ENCODE measurements at regions not wholly inside any gene's neighbourhood (a gene's known extent, or its start where the extent isn't known, plus 50 kb on each side); places are given as distances from the start of the nearest gene placed in this dataset.

- no peaks in the 10 kb centered on the region for H3K9me2 ChIP-seq (ENCODE audit: insufficient read depth, low read length)
- TF ChIP-seq, protein P1, sequence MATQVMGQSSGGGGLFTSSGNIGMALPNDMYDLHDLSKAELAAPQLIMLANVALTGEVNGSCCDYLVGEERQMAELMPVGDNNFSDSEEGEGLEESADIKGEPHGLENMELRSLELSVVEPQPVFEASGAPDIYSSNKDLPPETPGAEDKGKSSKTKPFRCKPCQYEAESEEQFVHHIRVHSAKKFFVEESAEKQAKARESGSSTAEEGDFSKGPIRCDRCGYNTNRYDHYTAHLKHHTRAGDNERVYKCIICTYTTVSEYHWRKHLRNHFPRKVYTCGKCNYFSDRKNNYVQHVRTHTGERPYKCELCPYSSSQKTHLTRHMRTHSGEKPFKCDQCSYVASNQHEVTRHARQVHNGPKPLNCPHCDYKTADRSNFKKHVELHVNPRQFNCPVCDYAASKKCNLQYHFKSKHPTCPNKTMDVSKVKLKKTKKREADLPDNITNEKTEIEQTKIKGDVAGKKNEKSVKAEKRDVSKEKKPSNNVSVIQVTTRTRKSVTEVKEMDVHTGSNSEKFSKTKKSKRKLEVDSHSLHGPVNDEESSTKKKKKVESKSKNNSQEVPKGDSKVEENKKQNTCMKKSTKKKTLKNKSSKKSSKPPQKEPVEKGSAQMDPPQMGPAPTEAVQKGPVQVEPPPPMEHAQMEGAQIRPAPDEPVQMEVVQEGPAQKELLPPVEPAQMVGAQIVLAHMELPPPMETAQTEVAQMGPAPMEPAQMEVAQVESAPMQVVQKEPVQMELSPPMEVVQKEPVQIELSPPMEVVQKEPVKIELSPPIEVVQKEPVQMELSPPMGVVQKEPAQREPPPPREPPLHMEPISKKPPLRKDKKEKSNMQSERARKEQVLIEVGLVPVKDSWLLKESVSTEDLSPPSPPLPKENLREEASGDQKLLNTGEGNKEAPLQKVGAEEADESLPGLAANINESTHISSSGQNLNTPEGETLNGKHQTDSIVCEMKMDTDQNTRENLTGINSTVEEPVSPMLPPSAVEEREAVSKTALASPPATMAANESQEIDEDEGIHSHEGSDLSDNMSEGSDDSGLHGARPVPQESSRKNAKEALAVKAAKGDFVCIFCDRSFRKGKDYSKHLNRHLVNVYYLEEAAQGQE (IDR thresholded peaks at IDR 0.05; ENCODE audit: borderline replicate concordance) = no peak
- TF ChIP-seq SMC3 (conservative IDR thresholded peaks at IDR 0.05; ENCODE audit: poor library complexity) (no peak), MXI1 (conservative IDR thresholded peaks at IDR 0.05; ENCODE audit: poor library complexity, severe bottlenecking) (no peak), EP300 (conservative IDR thresholded peaks at IDR 0.05; ENCODE audit: poor library complexity, severe bottlenecking) (no peak), TAF1 (IDR thresholded peaks at IDR 0.05; ENCODE audit: low read depth) (no peak), RAD21 (conservative IDR thresholded peaks at IDR 0.05) (no peak), POLR2AphosphoS5 (IDR thresholded peaks at IDR 0.05) (no peak), EZH2 (IDR thresholded peaks at IDR 0.05; ENCODE audit: borderline replicate concordance, insufficient read depth, low read length, poor library complexity, severe bottlenecking) (no peak)
- TF ChIP-seq, protein P2, sequence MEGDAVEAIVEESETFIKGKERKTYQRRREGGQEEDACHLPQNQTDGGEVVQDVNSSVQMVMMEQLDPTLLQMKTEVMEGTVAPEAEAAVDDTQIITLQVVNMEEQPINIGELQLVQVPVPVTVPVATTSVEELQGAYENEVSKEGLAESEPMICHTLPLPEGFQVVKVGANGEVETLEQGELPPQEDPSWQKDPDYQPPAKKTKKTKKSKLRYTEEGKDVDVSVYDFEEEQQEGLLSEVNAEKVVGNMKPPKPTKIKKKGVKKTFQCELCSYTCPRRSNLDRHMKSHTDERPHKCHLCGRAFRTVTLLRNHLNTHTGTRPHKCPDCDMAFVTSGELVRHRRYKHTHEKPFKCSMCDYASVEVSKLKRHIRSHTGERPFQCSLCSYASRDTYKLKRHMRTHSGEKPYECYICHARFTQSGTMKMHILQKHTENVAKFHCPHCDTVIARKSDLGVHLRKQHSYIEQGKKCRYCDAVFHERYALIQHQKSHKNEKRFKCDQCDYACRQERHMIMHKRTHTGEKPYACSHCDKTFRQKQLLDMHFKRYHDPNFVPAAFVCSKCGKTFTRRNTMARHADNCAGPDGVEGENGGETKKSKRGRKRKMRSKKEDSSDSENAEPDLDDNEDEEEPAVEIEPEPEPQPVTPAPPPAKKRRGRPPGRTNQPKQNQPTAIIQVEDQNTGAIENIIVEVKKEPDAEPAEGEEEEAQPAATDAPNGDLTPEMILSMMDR (IDR thresholded peaks at IDR 0.05; ENCODE audit: poor library complexity, severe bottlenecking) = no peak
- H3K4me2 ChIP-seq (ENCODE audit: low read length) = no peak overlapping the region
- no peaks in the 10 kb centered on the region for H3F3A ChIP-seq (ENCODE audit: insufficient read depth, low read length, poor library complexity, severe bottlenecking)
- H3K79me2 ChIP-seq (replicated peaks; ENCODE audit: insufficient read depth, low read length) = no peaks in the 10 kb centered on the region
- no peak overlapping the region for H2AFZ ChIP-seq (ENCODE audit: low read depth, low read length)
- H3K9ac ChIP-seq (ENCODE audit: low read length) = no peak overlapping the region
- no peaks in the 10 kb centered on the region for H3K36me3 ChIP-seq (ENCODE audit: insufficient read depth, low read length)
- no peaks in the 10 kb centered on the region for H3K27me3 ChIP-seq (ENCODE audit: insufficient read depth, low read depth, low read length)
- no peak overlapping the region for H3K27ac ChIP-seq (ENCODE audit: low read length)
- H3K4me3 ChIP-seq (ENCODE audit: low read length) = no peak overlapping the region
- H4K20me1 ChIP-seq (ENCODE audit: insufficient read depth) = no peaks in the 10 kb centered on the region
- no peaks in the 10 kb centered on the region for H3K9me3 ChIP-seq (ENCODE audit: low read length)
Observed at GRCh38 chr5:136529081-136529480, 163.7 kb upstream of the TRPC7 start.

GRCh38 chr5:136528481-136529030 is 163.2 kb upstream of the TRPC7 start:
- H3F3A ChIP-seq (ENCODE audit: insufficient read depth, low read length, poor library complexity, severe bottlenecking) = no peaks in the 10 kb centered on the region
- H4K20me1 ChIP-seq (ENCODE audit: insufficient read depth) = no peaks in the 10 kb centered on the region
- H3K27ac ChIP-seq (ENCODE audit: low read length) = no peak overlapping the region
- H3K9ac ChIP-seq (ENCODE audit: low read length) = no peak overlapping the region
- H2AFZ ChIP-seq (ENCODE audit: low read depth, low read length) = no peak overlapping the region
- H3K27me3 ChIP-seq (ENCODE audit: insufficient read depth, low read depth, low read length) = no peaks in the 10 kb centered on the region
- H3K79me2 ChIP-seq (replicated peaks; ENCODE audit: insufficient read depth, low read length) = no peaks in the 10 kb centered on the region
- H3K9me2 ChIP-seq (ENCODE audit: insufficient read depth, low read length) = no peaks in the 10 kb centered on the region
- H3K4me3 ChIP-seq (ENCODE audit: low read length) = no peak overlapping the region
- H3K36me3 ChIP-seq (ENCODE audit: insufficient read depth, low read length) = no peaks in the 10 kb centered on the region
- TF ChIP-seq EP300 (conservative IDR thresholded peaks at IDR 0.05; ENCODE audit: poor library complexity, severe bottlenecking) = no peak
- TF ChIP-seq POLR2AphosphoS5 (IDR thresholded peaks at IDR 0.05) = no peak
- TF ChIP-seq, protein P1 (IDR thresholded peaks at IDR 0.05; ENCODE audit: borderline replicate concordance) = no peak
- TF ChIP-seq TAF1 (IDR thresholded peaks at IDR 0.05; ENCODE audit: low read depth) = no peak
- TF ChIP-seq SMC3 (conservative IDR thresholded peaks at IDR 0.05; ENCODE audit: poor library complexity) = no peak
- no peak for TF ChIP-seq MXI1 (conservative IDR thresholded peaks at IDR 0.05; ENCODE audit: poor library complexity, severe bottlenecking)
- TF ChIP-seq, protein P2 (IDR thresholded peaks at IDR 0.05; ENCODE audit: poor library complexity, severe bottlenecking) = no peak
- TF ChIP-seq EZH2 (IDR thresholded peaks at IDR 0.05; ENCODE audit: borderline replicate concordance, insufficient read depth, low read length, poor library complexity, severe bottlenecking) = no peak
- TF ChIP-seq RAD21 (conservative IDR thresholded peaks at IDR 0.05) = no peak
- no peaks in the 10 kb centered on the region for H3K9me3 ChIP-seq (ENCODE audit: low read length)
- no peak overlapping the region for H3K4me2 ChIP-seq (ENCODE audit: low read length)

Data from neural cell (in vitro differentiated cells).